CD4-positive, alpha-beta T cell treated with Interferon gamma for 1 hour (primary cell): ENCODE measurements at regions not wholly inside any gene's neighbourhood (a gene's known extent, or its start where the extent isn't known, plus 50 kb on each side); places are given as distances from the start of the nearest gene placed in this dataset.

ENCODE experiments used
- DNase-seq: peaks from one replicate; pipeline ENCODE4 v3.0.0-alpha.2; 2020

- DNase-seq, result no peak
Measured at GRCh38 chr5:89281211-89281610, 398.2 kb upstream of the MEF2C start.

- DNase-seq, result no peak
Measured at GRCh38 chr5:89280103-89281037, 397.4 kb upstream of the MEF2C start.

GRCh38 chr5:89279391-89280036, 396.5 kb upstream of the MEF2C start:
- DNase-seq, result no peak

- DNase-seq, result no peak
Measured at GRCh38 chr5:89277816-89278215, 394.8 kb upstream of the MEF2C start.

- no peak for DNase-seq
Measured at GRCh38 chr5:89276566-89277305, 393.8 kb upstream of the MEF2C start.

- no peak for DNase-seq
Measured at GRCh38 chr5:89275066-89275855, 392.3 kb upstream of the MEF2C start.

GRCh38 chr5:89273289-89273688, 390.3 kb upstream of the MEF2C start:
- no peak for DNase-seq

- DNase-seq, result no peak
Measured at GRCh38 chr5:89270901-89271300, 387.9 kb upstream of the MEF2C start.

- DNase-seq, result no peak
Measured at GRCh38 chr5:89269721-89270120, 386.7 kb upstream of the MEF2C start.

GRCh38 chr5:89268460-89268859, 385.5 kb upstream of the MEF2C start:
- peak; percentile 3 for DNase-seq

GRCh38 chr5:89267788-89268187, 384.8 kb upstream of the MEF2C start:
- no peak for DNase-seq

GRCh38 chr5:89265511-89266179, 382.7 kb upstream of the MEF2C start:
- no peak for DNase-seq

GRCh38 chr5:89263846-89264245, 380.9 kb upstream of the MEF2C start:
- DNase-seq, result no peak

GRCh38 chr5:89262030-89262429, 379.0 kb upstream of the MEF2C start:
- no peak for DNase-seq

GRCh38 chr5:89260254-89260653, 377.3 kb upstream of the MEF2C start:
- no peak for DNase-seq

- DNase-seq, result no peak
Measured at GRCh38 chr5:89255845-89256463, 373.0 kb upstream of the MEF2C start.

- DNase-seq, result no peak
Measured at GRCh38 chr5:89253666-89254352, 370.8 kb upstream of the MEF2C start.

- DNase-seq, result no peak
Measured at GRCh38 chr5:89246864-89247263, 363.9 kb upstream of the MEF2C start.

GRCh38 chr5:89246252-89246651, 363.3 kb upstream of the MEF2C start:
- DNase-seq, result no peak

GRCh38 chr5:89243611-89244010, 360.6 kb upstream of the MEF2C start:
- no peak for DNase-seq

GRCh38 chr5:89241186-89241585, 358.2 kb upstream of the MEF2C start:
- DNase-seq, result no peak
